Heart right ventricle (tissue), 16 donors: ENCODE measurements at regions not wholly inside any gene's neighbourhood (a gene's known extent, or its start where the extent isn't known, plus 50 kb on each side); places are given as distances from the start of the nearest gene placed in this dataset.

Experiments used
- ATAC-seq, 8 donors: fragments of 200-7000 bp; cut with Tn5 transposase; one replicate each; pipeline ENCODE4 v1.9.1; 2020; ENCODE audit warnings: mild to moderate bottlenecking in 8 of 8, moderate library complexity in 8 of 8, moderate number of reproducible peaks in 1 of 8
- DNase-seq, 2 donors: peaks; one replicate each; pipeline ENCODE4 v3.0.0-alpha.2; 2020
- H3K27ac ChIP-seq, 10 donors: fragments of 200-600 bp; sonication (generic) in 2 of 10; one replicate each; pipeline versions ENCODE4 v1.5.0 to v1.8.0; 2020 to 2022; ENCODE audit warnings: mild to moderate bottlenecking in 3 of 10
- H3K27me3 ChIP-seq, 7 donors: fragments of 200-600 bp; one replicate each; pipeline ENCODE4 v1.8.0; 2021 to 2022; ENCODE audit warnings: mild to moderate bottlenecking in 2 of 7
- H3K36me3 ChIP-seq, 9 donors: fragments of 200-600 bp; sonication (generic) in 1 of 9; one replicate each; pipeline versions ENCODE4 v1.5.0 to v1.8.0; 2020 to 2022; ENCODE audit warnings: mild to moderate bottlenecking in 2 of 9
- H3K4me1 ChIP-seq, 9 donors: fragments of 200-600 bp; sonication (generic) in 1 of 9; one replicate each; pipeline versions ENCODE4 v1.5.0 to v1.8.0; 2020 to 2022; ENCODE audit warnings: mild to moderate bottlenecking in 4 of 9
- H3K4me3 ChIP-seq, 10 donors: fragments of 200-600 bp; sonication (generic) in 2 of 10; one replicate each; pipeline versions ENCODE4 v1.5.0 to v1.8.0; 2020 to 2022; ENCODE audit warnings: mild to moderate bottlenecking in 7 of 10, moderate library complexity in 2 of 10
- H3K9me3 ChIP-seq, 11 donors: fragments of 200-600 bp in 10 of 11; sonication (generic) in 2 of 11; one replicate each; pipeline versions ENCODE4 v1.5.0 to v1.8.0; 2013 to 2022; ENCODE audit warnings: mild to moderate bottlenecking in 2 of 11, control low read depth in 1 of 11, moderate library complexity in 1 of 11
- WGBS, 2 donors: extraction: QIAGEN DNeasy Blood & Tissue Kit; methylation state at CpG; one replicate each; pipeline ENCODE4 v1.1.7; 2013; ENCODE audit warnings: inconsistent platforms in 1 of 2; 5-methylcytosine and 5-hydroxymethylcytosine counted together
- intact Hi-C, 10 donors: fragments of 100-400 bp; cut with DNase I; formaldehyde crosslinking; loops; one replicate each; pipeline versions ENCODE4 v1.11.1 to v1.14.2; 2022
- TF ChIP-seq, protein P1 (sequence below), 9 donors: fragments of 200-600 bp; sonication (generic) in 2 of 9; IDR thresholded peaks; one replicate each; pipeline versions ENCODE4 v1.5.0 to v1.8.0; 2021 to 2022; ENCODE audit warnings: antibody characterized with exemption in 9 of 9, mild to moderate bottlenecking in 5 of 9, moderate library complexity in 1 of 9
- donor health status: Arrhythmogenic right ventricular cardiomyopathy.
- donor health status: ischemic (EF 13 %, LVEDD 7.1; RV severe dilation, severe dysfunction).
- donor health status: healthy with polysubstance abuse.
- donor health status: DM: no; HTN: yes; CAD: no.
- donor health status: DM: no; HTN: no; CAD: no.
- donor health status: ischemic (EF 25% LVEDD 6.9; RV normal size, moderate dysfunction).
- donor health status: ischemic (EF 25% LVEDD 5.7; RV mildly dilated, moderate dysfunction).
- donor health status: healthy.
- donor health status: DM: yes; HTN: yes; CAD: no.
- donor health status: Ischemic cardiomyopathy.
- donor health status: ischemic (EF 35%, LVEDD 5.7; RV mildly dilated, moderate dysfunction).
- donor health status: nonischemic (EF 11% LVEDD 7.7; RV severe dilation, severe dysfunction).
- donor health status: DM: yes; HTN: yes; CAD: no.
- donor health status: PGD.
- donor health status: ischemic (EF 29% LVEDD 5.4; RV normal size, mild dysfunction).
- donor health status: nonischemic (EF 23%, LVEDD 6.1; RV moderate dilation, normal function).

DNA sequence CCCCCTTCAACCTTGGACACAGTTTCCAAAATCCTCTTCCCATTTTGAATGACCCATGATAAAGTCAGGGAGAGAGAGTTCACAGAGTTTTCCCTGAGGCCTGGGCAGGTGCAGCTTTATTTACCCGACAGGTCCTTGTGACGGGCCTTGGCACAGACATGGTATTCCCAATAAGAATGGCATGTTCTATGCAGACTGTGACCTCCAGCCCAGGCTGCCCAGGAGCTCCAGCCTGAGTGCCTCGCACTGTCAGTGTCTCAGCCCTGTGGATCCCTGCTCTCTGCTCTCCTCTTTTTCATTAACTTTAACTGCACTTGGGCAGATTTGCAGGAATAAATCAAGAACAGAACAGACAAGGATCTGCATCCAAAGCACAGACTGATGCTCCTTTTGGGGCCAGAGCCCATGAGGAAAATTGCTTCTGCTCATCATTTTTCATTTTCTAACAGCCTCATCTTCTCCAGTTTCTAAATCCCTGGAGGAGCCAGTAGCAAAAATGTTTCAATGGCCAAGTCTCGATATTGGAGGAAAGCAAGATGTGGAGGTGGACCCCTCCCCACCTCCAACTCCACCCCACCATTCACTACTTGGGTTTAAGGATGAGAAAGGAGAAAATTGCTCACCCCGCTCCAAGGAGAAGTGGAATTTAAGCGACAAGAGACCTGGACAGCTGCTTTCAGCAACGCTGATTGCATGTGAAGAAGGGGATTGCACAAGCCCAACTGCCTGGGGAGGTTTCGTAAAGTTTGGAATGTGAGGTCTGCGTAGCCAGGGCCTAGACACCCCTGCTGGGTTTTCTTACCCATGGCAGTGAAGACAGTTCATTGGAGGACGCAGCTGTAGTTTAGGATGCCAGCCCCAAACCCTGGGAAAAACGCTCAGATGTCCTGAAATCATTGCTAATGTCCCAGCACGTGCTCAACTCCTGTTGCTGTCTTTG is 225.9 kb downstream of the WDR11 start:
- 45 to 48% methylated on average over 12 of the region's 12 CpGs for WGBS, 2 donors
- Histone ChIP-seq H3K9me3 (no peaks in the 10 kb centered on the region), H3K27me3 (peaks cover 0 to 18% (median 9%) of the 10 kb centered on the region in 7 donors), H3K36me3 (no peaks in the 10 kb centered on the region), H3K4me1 (peaks cover 0 to 20% (median 5%) of the 10 kb centered on the region in 9 donors), H3K27ac (no peak overlapping the region), H3K4me3 (no peak overlapping the region)
- TF ChIP-seq, protein P1, sequence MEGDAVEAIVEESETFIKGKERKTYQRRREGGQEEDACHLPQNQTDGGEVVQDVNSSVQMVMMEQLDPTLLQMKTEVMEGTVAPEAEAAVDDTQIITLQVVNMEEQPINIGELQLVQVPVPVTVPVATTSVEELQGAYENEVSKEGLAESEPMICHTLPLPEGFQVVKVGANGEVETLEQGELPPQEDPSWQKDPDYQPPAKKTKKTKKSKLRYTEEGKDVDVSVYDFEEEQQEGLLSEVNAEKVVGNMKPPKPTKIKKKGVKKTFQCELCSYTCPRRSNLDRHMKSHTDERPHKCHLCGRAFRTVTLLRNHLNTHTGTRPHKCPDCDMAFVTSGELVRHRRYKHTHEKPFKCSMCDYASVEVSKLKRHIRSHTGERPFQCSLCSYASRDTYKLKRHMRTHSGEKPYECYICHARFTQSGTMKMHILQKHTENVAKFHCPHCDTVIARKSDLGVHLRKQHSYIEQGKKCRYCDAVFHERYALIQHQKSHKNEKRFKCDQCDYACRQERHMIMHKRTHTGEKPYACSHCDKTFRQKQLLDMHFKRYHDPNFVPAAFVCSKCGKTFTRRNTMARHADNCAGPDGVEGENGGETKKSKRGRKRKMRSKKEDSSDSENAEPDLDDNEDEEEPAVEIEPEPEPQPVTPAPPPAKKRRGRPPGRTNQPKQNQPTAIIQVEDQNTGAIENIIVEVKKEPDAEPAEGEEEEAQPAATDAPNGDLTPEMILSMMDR (IDR thresholded peaks at IDR 0.05) = no peak
- ATAC-seq = peak in 5 of 8 donors; percentile 54 to 84 (median 74)
- peak in 1 of 2 donors; percentile 25 for DNase-seq
- intact Hi-C loops = no loop called here

- Histone ChIP-seq H3K27me3 (peaks cover 0 to 20% (median 9%) of the 10 kb centered on the region in 7 donors), H3K4me1 (peaks cover 0 to 20% (median 5%) of the 10 kb centered on the region in 9 donors), H3K36me3 (no peaks in the 10 kb centered on the region), H3K4me3 (no peak overlapping the region), H3K9me3 (no peaks in the 10 kb centered on the region), H3K27ac (no peak overlapping the region)
- intact Hi-C loops = no loop called here
- no peak for ATAC-seq
- WGBS, 2 donors = 67 to 72% methylated on average over 8 of the region's 8 CpGs
- TF ChIP-seq, protein P1 (IDR thresholded peaks at IDR 0.05) = no peak
- DNase-seq = no peak
Observed at GRCh38 chr10:121078036-121078435, 226.9 kb downstream of the WDR11 start.

- ATAC-seq (no peak), DNase-seq (no peak)
- intact Hi-C loops = no loop called here
- Histone ChIP-seq H3K36me3 (no peaks in the 10 kb centered on the region), H3K9me3 (no peaks in the 10 kb centered on the region), H3K27me3 (peaks cover 0 to 26% (median 14%) of the 10 kb centered on the region in 7 donors), H3K4me3 (no peak overlapping the region), H3K27ac (no peak overlapping the region), H3K4me1 (peaks cover 0 to 20% (median 5%) of the 10 kb centered on the region in 9 donors)
- TF ChIP-seq, protein P1 (IDR thresholded peaks at IDR 0.05) = no peak
- WGBS, 2 donors = 76 to 83% methylated on average over 8 of the region's 8 CpGs
Observed at GRCh38 chr10:121078672-121079102, 227.5 kb downstream of the WDR11 start.

DNA sequence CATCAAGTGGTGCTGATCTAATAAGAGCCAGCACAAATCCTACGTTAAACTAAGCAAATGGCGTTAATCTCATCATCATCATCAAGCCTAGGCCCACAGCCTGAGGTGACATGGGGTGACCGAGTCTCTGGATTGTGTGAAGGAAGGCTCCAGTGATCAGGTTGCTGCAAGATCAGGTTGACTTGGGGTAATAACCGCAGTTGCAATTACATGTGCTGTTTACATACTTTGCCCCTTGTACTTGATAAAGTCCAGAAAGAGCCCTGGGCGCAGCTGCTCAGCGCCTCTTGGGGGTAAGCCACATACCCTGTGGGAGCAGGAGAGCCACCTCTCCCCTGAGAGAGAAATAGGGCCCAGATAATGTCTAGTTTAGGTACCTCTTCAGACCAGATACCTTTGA is 228.1 kb downstream of the WDR11 start:
- DNase-seq = no peak
- H3K4me1 ChIP-seq = peaks cover 0 to 20% (median 5%) of the 10 kb centered on the region in 9 donors
- no peaks in the 10 kb centered on the region for H3K36me3 ChIP-seq
- no peak for ATAC-seq
- peaks cover 0 to 32% (median 14%) of the 10 kb centered on the region in 7 donors for H3K27me3 ChIP-seq
- 80 to 82% methylated on average over 6 of the region's 6 CpGs for WGBS, 2 donors
- H3K27ac ChIP-seq = no peak overlapping the region
- TF ChIP-seq, protein P1 (IDR thresholded peaks at IDR 0.05) = no peak
- no peak overlapping the region for H3K4me3 ChIP-seq
- intact Hi-C loops = no loop called here
- H3K9me3 ChIP-seq = no peaks in the 10 kb centered on the region
